Panc1 (cell line): ENCODE measurements at regions not wholly inside any gene's neighbourhood (a gene's known extent, or its start where the extent isn't known, plus 50 kb on each side); places are given as distances from the start of the nearest gene placed in this dataset.

Source experiments
- POLR2AphosphoS5 ChIP-seq: IDR thresholded peaks from 2 replicates; pipeline ENCODE4 v1.6.1; 2012; ENCODE audit warnings: mild to moderate bottlenecking, low read depth, low read length, moderate library complexity
- SIN3A ChIP-seq: IDR thresholded peaks from 2 replicates; pipeline ENCODE4 v1.6.1; 2012; ENCODE audit warnings: low read depth, mild to moderate bottlenecking, low read length, moderate library complexity, borderline replicate concordance; ENCODE audit not compliant: insufficient read depth
- TF ChIP-seq, protein P1 (sequence below): fragments of 450-650 bp; IDR thresholded peaks from 2 replicates; pipeline ENCODE4 v1.5.1; 2017; ENCODE audit warnings: mild to moderate bottlenecking

- TF ChIP-seq POLR2AphosphoS5 = no peak
- no peak for TF ChIP-seq SIN3A
- TF ChIP-seq, protein P1, sequence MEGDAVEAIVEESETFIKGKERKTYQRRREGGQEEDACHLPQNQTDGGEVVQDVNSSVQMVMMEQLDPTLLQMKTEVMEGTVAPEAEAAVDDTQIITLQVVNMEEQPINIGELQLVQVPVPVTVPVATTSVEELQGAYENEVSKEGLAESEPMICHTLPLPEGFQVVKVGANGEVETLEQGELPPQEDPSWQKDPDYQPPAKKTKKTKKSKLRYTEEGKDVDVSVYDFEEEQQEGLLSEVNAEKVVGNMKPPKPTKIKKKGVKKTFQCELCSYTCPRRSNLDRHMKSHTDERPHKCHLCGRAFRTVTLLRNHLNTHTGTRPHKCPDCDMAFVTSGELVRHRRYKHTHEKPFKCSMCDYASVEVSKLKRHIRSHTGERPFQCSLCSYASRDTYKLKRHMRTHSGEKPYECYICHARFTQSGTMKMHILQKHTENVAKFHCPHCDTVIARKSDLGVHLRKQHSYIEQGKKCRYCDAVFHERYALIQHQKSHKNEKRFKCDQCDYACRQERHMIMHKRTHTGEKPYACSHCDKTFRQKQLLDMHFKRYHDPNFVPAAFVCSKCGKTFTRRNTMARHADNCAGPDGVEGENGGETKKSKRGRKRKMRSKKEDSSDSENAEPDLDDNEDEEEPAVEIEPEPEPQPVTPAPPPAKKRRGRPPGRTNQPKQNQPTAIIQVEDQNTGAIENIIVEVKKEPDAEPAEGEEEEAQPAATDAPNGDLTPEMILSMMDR = no peak
Measured at GRCh38 chr1:47491341-47491753, 53.5 kb downstream of the FOXD2 start.
